Activated CD8-positive, alpha-beta memory T cell treated with anti-CD3 and anti-CD28 coated beads, Interleukin-2, amount 10 ng/mL, durations not matched to agents 7 days and 5 days (primary cell): ENCODE measurements at regions not wholly inside any gene's neighbourhood (a gene's known extent, or its start where the extent isn't known, plus 50 kb on each side); places are given as distances from the start of the nearest gene placed in this dataset.

ENCODE experiments used
- ATAC-seq: fragments of 150-1000 bp; cut with Tn5 transposase; one replicate; pipeline ENCODE4 v1.10.0; 2021; ENCODE audit warnings: moderate library complexity
- CTCF ChIA-PET: fragments of 350-600 bp; sonication (Branson Sonifier 250); formaldehyde crosslinking; loops from one replicate; lab custom pipeline; 2021; ENCODE audit warnings: antibody characterized with exemption; lab: Charles Lee
- DNase-seq: peaks from one replicate; pipeline ENCODE4 v3.0.0-alpha.2; 2020
- H3K27ac Mint-ChIP-seq: one replicate; pipeline ENCODE4 v1.8.0; 2021; ENCODE audit warnings: mild to moderate bottlenecking, mixed read lengths
- H3K27me3 Mint-ChIP-seq: one replicate; pipeline ENCODE4 v1.8.0; 2021; ENCODE audit warnings: mixed read lengths
- H3K36me3 Mint-ChIP-seq: one replicate; pipeline ENCODE4 v1.8.0; 2021; ENCODE audit warnings: mild to moderate bottlenecking, mixed read lengths
- H3K4me1 Mint-ChIP-seq: one replicate; pipeline ENCODE4 v1.8.0; 2021; ENCODE audit warnings: mixed read lengths
- H3K4me3 Mint-ChIP-seq: one replicate; pipeline ENCODE4 v1.8.0; 2021; ENCODE audit warnings: mild to moderate bottlenecking, moderate library complexity, mixed read lengths
- H3K9me3 Mint-ChIP-seq: one replicate; pipeline ENCODE4 v1.8.0; 2022; ENCODE audit warnings: low read depth, mixed read lengths

DNA sequence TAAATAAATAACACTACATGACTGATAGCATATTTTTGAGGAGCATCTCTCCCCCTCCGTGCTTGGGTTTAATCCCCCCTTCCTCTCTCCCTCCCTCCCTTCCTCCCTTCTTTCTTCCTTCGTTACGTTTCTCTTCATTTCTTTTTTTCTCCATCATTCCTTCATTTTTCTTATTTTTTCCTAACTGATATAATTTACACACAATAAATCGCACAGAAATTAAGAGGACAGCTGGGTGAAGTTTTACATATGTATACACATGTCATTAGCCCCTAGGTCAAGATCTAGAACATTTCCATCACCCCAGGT, 51.4 kb upstream of the EZR start:
- H3K4me3 Mint-ChIP-seq = peak overlapping the region; percentile 81
- peaks cover 13% of the 10 kb centered on the region for H3K36me3 Mint-ChIP-seq
- CTCF ChIA-PET = interaction anchor here (1.0 to 4.0 kb wide), 8 partner anchors 11 to 171 kb away, joined by 3 to 38 read pairs (median 5); no protein-coding TSS in a partner anchor
- peaks cover 37% of the 10 kb centered on the region for H3K4me1 Mint-ChIP-seq
- H3K9me3 Mint-ChIP-seq = no peaks in the 10 kb centered on the region
- ATAC-seq = no peak
- peak overlapping the region; percentile 99 for H3K27ac Mint-ChIP-seq
- no peak for DNase-seq
- peaks cover 10% of the 10 kb centered on the region for H3K27me3 Mint-ChIP-seq

DNA sequence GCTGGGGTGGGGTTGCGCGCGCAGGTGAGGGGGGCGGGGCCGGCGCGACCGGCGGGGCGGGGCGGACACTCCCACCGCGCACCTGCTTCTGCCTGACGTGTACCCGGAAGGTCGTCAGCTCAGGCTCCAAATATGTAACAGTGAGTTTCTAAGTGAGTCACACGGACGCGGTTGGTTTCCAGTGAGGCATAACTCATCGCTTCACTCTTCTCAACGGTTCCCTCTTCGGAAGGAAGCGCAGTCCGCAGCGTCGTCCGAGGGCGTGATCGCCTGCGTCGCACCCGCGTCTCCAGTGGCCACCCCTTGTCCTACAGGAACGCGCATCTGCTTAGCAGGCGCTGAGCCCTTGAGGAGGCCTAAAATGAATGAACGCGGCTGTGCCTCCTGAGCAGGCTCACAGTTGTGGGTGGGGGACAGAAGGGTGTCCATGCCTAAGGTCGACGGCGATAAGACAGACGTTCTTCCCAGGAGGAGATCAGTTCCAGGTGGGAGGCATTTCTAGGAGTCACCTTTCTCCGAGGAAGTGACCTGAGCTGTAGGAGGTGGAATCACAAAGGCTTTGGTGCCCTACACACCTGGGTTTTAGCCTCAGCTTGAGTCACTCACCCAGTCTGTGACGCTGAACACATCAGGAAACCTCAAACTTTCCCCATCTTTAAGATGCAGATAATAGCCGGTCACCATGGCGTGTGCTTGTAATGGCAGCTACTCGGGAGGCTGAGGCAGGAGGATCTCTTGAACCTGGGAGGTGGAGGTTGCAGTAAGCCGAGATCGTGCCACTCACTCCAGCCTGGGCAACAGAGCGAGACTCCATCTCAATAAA, 50.9 kb upstream of the EZR start:
- Mint-ChIP-seq H3K4me1 (peaks cover 35% of the 10 kb centered on the region), H3K36me3 (peaks cover 11% of the 10 kb centered on the region), H3K4me3 (peak overlapping the region; percentile 81), H3K27ac (peak overlapping the region; percentile 99), H3K9me3 (no peaks in the 10 kb centered on the region), H3K27me3 (peaks cover 12% of the 10 kb centered on the region)
- CTCF ChIA-PET = interaction anchor here (0.9 to 4.0 kb wide), 17 partner anchors 11 to 234 kb away, joined by 3 to 38 read pairs (median 5); partner anchors contain the start of genes EZR and TAGAP
- ATAC-seq (peak; percentile 92), DNase-seq (peak; percentile 98)

DNA sequence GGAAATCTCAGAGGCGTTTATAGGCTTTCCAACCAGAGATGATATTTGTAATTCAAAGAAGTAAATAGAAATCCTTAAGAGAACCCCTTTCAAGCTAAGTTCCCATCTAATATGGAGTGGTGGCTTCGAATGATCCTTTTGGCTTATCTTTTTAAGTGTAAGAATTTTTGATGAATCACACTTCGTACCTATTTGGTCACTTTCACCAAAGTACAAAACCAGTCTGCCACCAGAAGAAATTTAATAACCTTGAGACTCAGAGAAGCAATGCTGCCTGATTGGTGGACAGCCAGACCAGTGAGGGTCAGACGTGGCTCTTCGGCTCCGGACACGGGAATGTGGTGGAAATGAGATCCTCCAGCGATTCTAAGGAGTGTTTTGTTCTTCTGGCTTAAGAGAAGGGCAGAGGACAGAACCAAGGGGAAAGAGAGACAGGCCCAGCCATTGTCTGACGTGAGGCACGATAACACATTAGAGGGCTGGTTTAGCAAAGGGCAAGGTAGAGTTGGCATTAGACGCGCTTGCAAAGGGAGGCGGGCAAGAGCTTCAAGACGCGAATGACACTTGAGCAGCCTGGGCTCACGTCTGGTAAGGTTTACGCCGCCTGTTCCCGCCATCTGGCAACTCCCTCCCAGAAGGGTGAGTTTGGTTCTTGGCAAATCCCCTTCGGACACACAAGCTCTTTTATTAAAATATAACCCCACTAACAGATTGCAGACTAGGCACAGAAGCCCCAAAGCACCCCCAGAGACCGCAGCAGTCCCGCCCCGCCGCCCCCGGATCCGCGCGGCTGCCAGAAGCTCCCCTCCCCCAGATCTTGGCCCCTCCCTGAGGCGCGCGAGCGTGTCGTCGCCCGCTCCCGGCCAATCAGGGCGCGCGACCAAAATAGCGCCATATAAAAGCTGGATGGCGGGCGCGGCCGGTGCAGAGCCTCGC, 50.0 kb upstream of the EZR start:
- Mint-ChIP-seq H3K27me3 (peaks cover 12% of the 10 kb centered on the region), H3K9me3 (no peaks in the 10 kb centered on the region), H3K36me3 (peaks cover 11% of the 10 kb centered on the region), H3K27ac (peak overlapping the region; percentile 99), H3K4me1 (peaks cover 35% of the 10 kb centered on the region), H3K4me3 (peak overlapping the region; percentile 81)
- no peak for DNase-seq
- ATAC-seq = peak; percentile 84
- CTCF ChIA-PET = interaction anchor here (0.8 to 4.0 kb wide), 17 partner anchors 12 to 235 kb away, joined by 3 to 38 read pairs (median 5); partner anchors contain the start of genes EZR and TAGAP
